Spinal cord (tissue), 9 donors: ENCODE measurements at regions not wholly inside any gene's neighbourhood (a gene's known extent, or its start where the extent isn't known, plus 50 kb on each side); places are given as distances from the start of the nearest gene placed in this dataset.

Source experiments
- DNase-seq, 6 donors: peaks; one replicate each; pipeline versions ENCODE4 v3.0.0 to v3.0.0-alpha.2; 2013 to 2015; ENCODE audit warnings: low spot score in 6 of 6, low read depth in 4 of 6
- H3K27ac ChIP-seq: one replicate; pipeline ENCODE4 v1.5.1; 2013; ENCODE audit warnings: low read depth, low read length, control low read depth
- H3K27me3 ChIP-seq: one replicate; pipeline ENCODE4 v1.6.1; 2013; ENCODE audit warnings: low read length; ENCODE audit not compliant: control insufficient read depth, insufficient read depth
- H3K36me3 ChIP-seq: one replicate; pipeline ENCODE4 v1.6.1; 2013; ENCODE audit warnings: low read length; ENCODE audit not compliant: control insufficient read depth, insufficient read depth
- H3K4me1 ChIP-seq: one replicate; pipeline ENCODE4 v1.6.1; 2013; ENCODE audit warnings: low read length; ENCODE audit not compliant: control insufficient read depth, insufficient read depth
- H3K4me3 ChIP-seq: one replicate; pipeline ENCODE4 v1.5.1; 2013; ENCODE audit warnings: low read depth, low read length, control low read depth
- H3K9me3 ChIP-seq: one replicate; pipeline ENCODE4 v1.6.1; 2013; ENCODE audit warnings: low read length; ENCODE audit not compliant: control insufficient read depth, insufficient read depth
- WGBS: methylation state at CpG from one replicate; pipeline ENCODE4 v1.1.5; 2013; ENCODE audit warnings: missing lambda C conversion rate; ENCODE audit not compliant: insufficient coverage; 5-methylcytosine and 5-hydroxymethylcytosine counted together
- donor health status: healthy.

DNA sequence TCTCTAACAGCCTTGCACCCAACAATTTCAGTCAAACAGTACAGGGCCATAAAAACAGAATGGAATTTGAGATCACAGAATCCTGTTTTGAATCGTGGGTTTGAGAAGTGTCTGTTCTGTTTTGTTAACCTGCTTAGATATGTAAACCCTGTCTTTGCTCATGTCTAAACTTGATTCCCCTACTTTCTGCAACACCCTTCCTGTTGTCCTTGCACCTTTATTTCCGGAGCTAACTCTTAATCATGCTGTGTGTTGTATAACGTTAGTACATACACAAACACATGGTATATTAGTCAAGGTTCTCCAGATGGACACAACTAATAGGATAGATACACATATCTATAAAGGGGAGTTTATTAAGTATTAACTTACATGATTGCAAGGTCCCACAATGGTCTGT lies 2229.2 kb upstream of the C9orf72 start:
- no CpG with 5 or more reads among the region's 3 CpGs for WGBS
- H3K4me1 ChIP-seq, result no peaks in the 10 kb centered on the region
- H3K9me3 ChIP-seq, result no peaks in the 10 kb centered on the region
- H3K4me3 ChIP-seq, result no peak overlapping the region
- no peak for DNase-seq
- H3K27me3 ChIP-seq, result no peaks in the 10 kb centered on the region
- H3K27ac ChIP-seq, result no peak overlapping the region
- H3K36me3 ChIP-seq, result no peaks in the 10 kb centered on the region

DNA sequence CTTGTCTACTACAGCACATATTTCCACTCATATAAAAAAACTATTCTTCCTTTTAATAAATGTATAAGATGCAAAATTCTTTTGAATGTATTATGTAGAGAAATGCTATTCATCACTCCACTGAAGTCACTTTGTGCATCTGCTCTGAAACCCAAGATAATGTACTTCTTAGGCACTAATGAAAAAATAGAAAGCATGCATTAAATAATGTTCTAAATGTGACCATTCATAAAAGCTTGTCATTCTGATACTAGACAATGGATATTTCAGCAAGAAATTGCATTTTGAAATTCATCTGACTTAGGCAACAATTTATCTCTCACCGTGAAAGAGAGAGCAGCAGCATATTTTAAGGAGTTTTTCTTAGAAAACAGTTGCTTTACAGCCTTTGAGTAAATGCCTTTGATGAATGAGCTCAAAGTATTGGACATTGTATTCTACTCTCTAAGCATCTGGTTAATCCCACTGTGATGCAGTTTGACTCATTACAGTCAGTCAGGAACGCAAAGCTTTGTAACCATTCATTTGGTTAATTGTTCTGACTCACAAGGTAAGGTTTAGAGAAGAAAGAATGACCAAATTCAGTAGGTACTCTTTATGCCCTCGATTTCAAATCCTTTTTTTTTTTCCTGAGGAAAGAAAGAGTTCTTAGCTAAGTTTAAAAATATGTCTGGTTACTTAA lies 2233.8 kb upstream of the C9orf72 start:
- H3K36me3 ChIP-seq, result no peaks in the 10 kb centered on the region
- no peak overlapping the region for H3K4me3 ChIP-seq
- H3K27me3 ChIP-seq, result no peaks in the 10 kb centered on the region
- no CpG with 5 or more reads among the region's 3 CpGs for WGBS
- H3K4me1 ChIP-seq, result no peaks in the 10 kb centered on the region
- DNase-seq, result peak in 2 of 6 donors; percentile 1 to 13
- peaks cover 6% of the 10 kb centered on the region for H3K9me3 ChIP-seq
- H3K27ac ChIP-seq, result no peak overlapping the region

- Histone ChIP-seq H3K4me1 (no peaks in the 10 kb centered on the region), H3K36me3 (no peaks in the 10 kb centered on the region), H3K9me3 (peaks cover 2% of the 10 kb centered on the region), H3K27me3 (no peaks in the 10 kb centered on the region), H3K27ac (no peak overlapping the region), H3K4me3 (no peak overlapping the region)
- DNase-seq, result no peak
- whole genome bisulfite sequencing, result 85% methylated on average over 6 of the region's 6 CpGs
These were observed 2243.8 kb upstream of the C9orf72 start for GRCh38 chr9:29816954-29817703.

- Histone ChIP-seq H3K9me3 (peaks cover 2% of the 10 kb centered on the region), H3K4me1 (no peaks in the 10 kb centered on the region), H3K27me3 (no peaks in the 10 kb centered on the region), H3K36me3 (no peaks in the 10 kb centered on the region), H3K4me3 (no peak overlapping the region), H3K27ac (no peak overlapping the region)
- DNase-seq, result no peak
- 67% methylated on average over 1 of the region's 3 CpGs for WGBS
These were observed 2249.2 kb upstream of the C9orf72 start for GRCh38 chr9:29822458-29822857.

DNA sequence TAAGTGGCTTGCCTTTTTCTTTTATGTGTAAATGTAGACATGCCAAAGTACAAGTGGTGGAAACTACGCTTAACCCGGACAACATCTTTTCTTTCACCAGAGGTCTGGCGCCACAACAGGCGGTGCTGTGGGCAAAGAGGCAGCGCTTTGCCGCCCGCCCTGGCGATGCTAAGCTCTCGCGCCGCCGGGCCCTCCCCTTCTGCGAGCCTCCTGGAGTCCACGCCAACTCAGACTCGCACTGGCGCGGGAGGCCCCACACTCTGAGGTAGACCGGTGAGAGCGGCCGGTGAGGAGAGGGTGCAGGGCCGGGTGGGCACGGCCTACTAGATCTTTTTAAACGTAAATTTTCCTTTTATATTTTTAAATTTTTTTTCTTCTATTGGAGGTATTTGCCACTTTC lies 2253.1 kb upstream of the C9orf72 start:
- DNase-seq, result no peak
- WGBS, result 98% methylated on average over 16 of the region's 23 CpGs
- Histone ChIP-seq H3K4me3 (no peak overlapping the region), H3K27ac (no peak overlapping the region), H3K9me3 (no peaks in the 10 kb centered on the region), H3K4me1 (no peaks in the 10 kb centered on the region), H3K27me3 (no peaks in the 10 kb centered on the region), H3K36me3 (no peaks in the 10 kb centered on the region)

DNA sequence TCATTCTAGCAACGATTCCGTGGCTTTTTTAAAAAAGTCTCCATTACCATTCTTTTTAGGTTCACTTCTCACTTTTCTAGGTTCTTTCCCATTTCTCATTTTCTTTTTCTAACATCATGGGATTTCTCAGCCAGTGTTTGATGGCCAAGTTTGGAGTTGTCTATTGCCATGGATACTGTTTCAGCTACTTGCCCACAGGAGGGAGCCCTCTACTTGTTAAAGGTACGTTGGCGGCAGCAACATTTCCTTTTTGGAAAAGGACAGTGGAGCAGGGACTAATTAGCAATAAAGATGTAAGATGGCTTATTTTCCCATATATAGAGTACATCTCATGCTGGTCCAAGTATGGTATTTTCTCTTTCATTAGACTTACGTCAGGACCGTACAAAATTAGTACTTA lies 2257.5 kb upstream of the C9orf72 start:
- Histone ChIP-seq H3K9me3 (no peaks in the 10 kb centered on the region), H3K4me3 (no peak overlapping the region), H3K27ac (no peak overlapping the region), H3K36me3 (no peaks in the 10 kb centered on the region), H3K27me3 (no peaks in the 10 kb centered on the region), H3K4me1 (no peaks in the 10 kb centered on the region)
- peak in 4 of 6 donors; percentile 15 to 76 (median 40) for DNase-seq
- whole genome bisulfite sequencing, result no CpG with 5 or more reads among the region's 6 CpGs

GRCh38 chr9:29838491-29839020 lies 2265.3 kb upstream of the C9orf72 start:
- Histone ChIP-seq H3K4me3 (no peak overlapping the region), H3K9me3 (no peaks in the 10 kb centered on the region), H3K27me3 (no peaks in the 10 kb centered on the region), H3K4me1 (no peaks in the 10 kb centered on the region), H3K27ac (no peak overlapping the region), H3K36me3 (no peaks in the 10 kb centered on the region)
- WGBS, result no CpG with 5 or more reads among the region's 1 CpG
- DNase-seq, result peak in 2 of 6 donors; percentile 19 to 22

GRCh38 chr9:29844251-29844650 lies 2271.0 kb upstream of the C9orf72 start:
- WGBS, result no CpG with 5 or more reads among the region's 1 CpG
- no peaks in the 10 kb centered on the region for H3K36me3 ChIP-seq
- H3K27me3 ChIP-seq, result no peaks in the 10 kb centered on the region
- H3K4me3 ChIP-seq, result no peak overlapping the region
- no peak overlapping the region for H3K27ac ChIP-seq
- H3K4me1 ChIP-seq, result no peaks in the 10 kb centered on the region
- H3K9me3 ChIP-seq, result peaks cover 6% of the 10 kb centered on the region
- DNase-seq, result no peak

DNA sequence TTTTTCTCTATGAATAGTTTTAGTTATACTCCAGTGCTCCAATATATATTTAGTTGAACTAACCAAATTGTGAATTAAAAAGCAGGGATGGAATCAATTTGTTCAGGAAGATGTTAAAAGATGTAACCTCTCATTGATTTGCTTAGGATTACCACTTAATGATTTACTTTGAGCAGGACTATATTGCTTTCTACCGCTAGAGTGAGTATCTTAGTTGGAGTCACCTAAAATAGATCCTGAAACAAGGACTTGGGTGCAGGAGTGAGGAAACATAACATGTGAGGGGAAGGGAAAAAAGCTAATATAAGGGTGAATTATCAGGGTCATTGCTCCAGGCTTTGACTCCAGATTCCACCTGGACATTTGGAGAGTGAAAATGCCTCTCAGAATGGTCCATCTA lies 2277.4 kb upstream of the C9orf72 start:
- H3K4me1 ChIP-seq, result no peaks in the 10 kb centered on the region
- no peaks in the 10 kb centered on the region for H3K27me3 ChIP-seq
- no peak for DNase-seq
- H3K9me3 ChIP-seq, result peaks cover 4% of the 10 kb centered on the region
- no CpG with 5 or more reads among the region's 1 CpG for WGBS
- H3K4me3 ChIP-seq, result no peak overlapping the region
- H3K27ac ChIP-seq, result no peak overlapping the region
- no peaks in the 10 kb centered on the region for H3K36me3 ChIP-seq

- no peaks in the 10 kb centered on the region for H3K36me3 ChIP-seq
- DNase-seq, result no peak
- H3K9me3 ChIP-seq, result no peaks in the 10 kb centered on the region
- no peak overlapping the region for H3K27ac ChIP-seq
- H3K4me1 ChIP-seq, result no peaks in the 10 kb centered on the region
- no peak overlapping the region for H3K4me3 ChIP-seq
- H3K27me3 ChIP-seq, result no peaks in the 10 kb centered on the region
- WGBS, result no CpG with 5 or more reads among the region's 2 CpGs
These were observed 2288.5 kb upstream of the C9orf72 start for GRCh38 chr9:29861803-29862202.
